GM12878 (cell line): ENCODE measurements at regions not wholly inside any gene's neighbourhood (a gene's known extent, or its start where the extent isn't known, plus 50 kb on each side); places are given as distances from the start of the nearest gene placed in this dataset.

Experiments used
- ATAC-seq: fragments of 200-7000 bp; cut with Tn5 transposase; 3 replicates; pipeline ENCODE4 v1.9.1; 2020; ENCODE audit warnings: mild to moderate bottlenecking, moderate library complexity
- BruUV-seq: library from RNA; stranded (reverse); fragments of 400-500 nt; replicated peaks from 2 replicates; lab custom pipeline; 2021; lab: Mats Ljungman, UMichigan
- CTCF ChIA-PET: fragments of 300-600 bp; sonication (Branson Sonifier 250); formaldehyde crosslinking; extraction: SDS; loops from one replicate; lab custom pipeline; 2021; ENCODE audit warnings: inconsistent platforms; lab: Yijun Ruan, JAX
- POLR2A ChIA-PET: fragments of 350-600 bp; formaldehyde crosslinking; extraction: SDS; loops from one replicate; lab custom pipeline; 2021; ENCODE audit warnings: inconsistent platforms; lab: Charles Lee
- RAD21 ChIA-PET: fragments of 300-600 bp; sonication (Branson Sonifier 250); formaldehyde crosslinking; loops from one replicate; lab custom pipeline; 2023; ENCODE audit warnings: antibody characterized with exemption; ENCODE audit not compliant: unreplicated experiment; lab: Charles Lee
- SMC1A ChIA-PET: fragments of 300-600 bp; sonication (Branson Sonifier 250); formaldehyde crosslinking; loops from one replicate; lab custom pipeline; 2023; ENCODE audit not compliant: unreplicated experiment, uncharacterized antibody; lab: Charles Lee
- DNase-seq: peaks from one replicate; pipeline ENCODE4 v3.0.0-alpha.2; 2011; ENCODE audit warnings: low read depth, low spot score
- FAIRE-seq: peaks from 3 replicates; lab custom pipeline; 2011; peaks lifted over from hg19 to GRCh38; lab: Jason Lieb, UNC
- H2AFZ ChIP-seq: 2 replicates; pipeline ENCODE4 v1.6.0; 2011; ENCODE audit warnings: low read depth, low read length, control low read depth; ENCODE audit not compliant: control insufficient read depth
- H3K27ac ChIP-seq: 2 replicates; pipeline ENCODE4 v1.5.1; 2011; ENCODE audit warnings: control low read depth; ENCODE audit not compliant: control insufficient read depth, insufficient read depth
- H3K27me3 ChIP-seq, 2 experiments: replicated peaks in 1 of 2; 2 replicates each; pipeline versions ENCODE4 v1.6.0 to v1.6.1; 2011; ENCODE audit warnings: low read length in 1 of 2; ENCODE audit not compliant: control insufficient read depth in 2 of 2, insufficient read depth in 2 of 2
- H3K36me3 ChIP-seq, 2 experiments: 2 replicates each; pipeline ENCODE4 v1.5.1; 2011; ENCODE audit warnings: low read length in 1 of 2; ENCODE audit not compliant: control insufficient read depth in 2 of 2, insufficient read depth in 2 of 2
- H3K4me1 ChIP-seq: 2 replicates; pipeline ENCODE4 v1.6.1; 2011; ENCODE audit warnings: mild to moderate bottlenecking, low read length, moderate library complexity, mixed read lengths; ENCODE audit not compliant: control insufficient read depth, insufficient read depth
- H3K4me2 ChIP-seq: 2 replicates; pipeline ENCODE4 v1.6.0; 2011; ENCODE audit warnings: control low read depth; ENCODE audit not compliant: control insufficient read depth, insufficient read depth
- H3K4me3 ChIP-seq: fragments of 200-600 bp; sonication (generic); 2 replicates; pipeline ENCODE4 v1.5.1; 2016
- H3K79me2 ChIP-seq: 2 replicates; pipeline ENCODE4 v1.6.0; 2011; ENCODE audit warnings: low read length; ENCODE audit not compliant: control insufficient read depth, insufficient read depth
- H3K9ac ChIP-seq: 2 replicates; pipeline ENCODE4 v1.8.0; 2011; ENCODE audit warnings: low read length, control low read depth, mixed read lengths; ENCODE audit not compliant: control insufficient read depth, insufficient read depth
- H3K9me3 ChIP-seq: replicated peaks from 3 replicates; pipeline ENCODE4 v1.5.1; 2011; ENCODE audit warnings: mild to moderate bottlenecking, low read length; ENCODE audit not compliant: control insufficient read depth, insufficient read depth
- H4K20me1 ChIP-seq: 2 replicates; pipeline ENCODE4 v1.6.0; 2011; ENCODE audit not compliant: control insufficient read depth, insufficient read depth
- CREM ChIP-seq: IDR thresholded peaks from 2 replicates; pipeline ENCODE4 v1.6.1; 2014; ENCODE audit warnings: antibody characterized with exemption, low read depth
- E4F1 ChIP-seq: fragments of 450-650 bp; IDR thresholded peaks from 2 replicates; pipeline ENCODE4 v1.6.1; 2018; ENCODE audit warnings: borderline replicate concordance, mild to moderate bottlenecking; ENCODE audit not compliant: partially characterized antibody
- NR2C2 ChIP-seq: IDR thresholded peaks from 2 replicates; pipeline ENCODE4 v1.6.1; 2011; ENCODE audit warnings: borderline replicate concordance, low read depth; ENCODE audit not compliant: control insufficient read depth, insufficient read length
- PAX8 ChIP-seq: fragments of 450-650 bp; IDR thresholded peaks from 2 replicates; pipeline ENCODE4 v1.6.1; 2017; ENCODE audit warnings: mild to moderate bottlenecking, moderate library complexity
- PBX3 ChIP-seq: IDR thresholded peaks from 2 replicates; pipeline ENCODE4 v1.6.1; 2011; ENCODE audit warnings: mild to moderate bottlenecking, low read depth, low read length, moderate library complexity; ENCODE audit not compliant: insufficient replicate concordance
- SMAD5 ChIP-seq: IDR thresholded peaks from 2 replicates; pipeline ENCODE4 v1.6.1; 2016; ENCODE audit warnings: antibody characterized with exemption, low read depth
- STAT1 ChIP-seq: fragments of 450-650 bp; conservative IDR thresholded peaks from 2 replicates; pipeline ENCODE4 v1.6.1; 2014; ENCODE audit warnings: antibody characterized with exemption, mild to moderate bottlenecking
- in situ Hi-C: fragments of 300-500 bp; cut with MboI; formaldehyde crosslinking; loops from 9 replicates; pipeline ENCODE4 v1.14.3; 2018; ENCODE audit warnings: mixed read lengths
- intact Hi-C: fragments of 100-400 bp; cut with micrococcal nuclease; formaldehyde crosslinking; loops from one replicate; pipeline ENCODE4 v1.14.2; 2022; ENCODE audit not compliant: unreplicated experiment

DNA sequence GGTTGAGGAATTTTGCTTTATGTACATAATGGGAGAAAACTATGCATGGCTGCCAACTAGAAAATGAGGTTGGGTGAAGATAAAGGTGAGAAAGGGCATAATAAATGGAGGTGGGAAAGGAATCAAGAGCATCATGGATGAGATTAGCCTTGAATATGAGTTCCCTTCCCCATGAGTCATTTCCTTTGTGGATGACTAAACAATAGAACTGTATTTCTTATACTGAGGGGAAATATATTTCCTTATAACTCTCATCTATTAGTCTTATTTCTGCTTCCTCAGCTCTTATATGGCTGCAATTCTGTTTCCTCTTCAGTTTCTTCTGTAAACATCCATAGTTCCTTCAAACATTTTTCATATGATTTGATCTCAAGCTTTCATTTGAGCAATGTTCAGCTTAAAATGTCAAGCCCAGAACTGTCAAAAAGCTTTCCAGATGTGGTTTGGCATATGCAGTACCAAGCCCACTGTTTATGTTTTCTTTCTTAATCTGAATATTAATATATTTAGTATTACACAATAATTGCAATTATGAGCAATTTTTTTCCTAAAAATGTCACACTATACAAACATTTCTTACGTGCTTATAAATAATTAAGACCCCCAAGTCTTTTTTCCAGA lies 100.7 kb upstream of the GRPR start (continued):
- TF ChIP-seq E4F1 (no peak), PAX8 (no peak), PBX3 (no peak), STAT1 (no peak), NR2C2 (no peak), SMAD5 (no peak)
- TF ChIP-seq, all 136 proteins: peak for 0

- no peak for TF ChIP-seq CREM
- ChIA-PET SMC1A (no interaction called here), RAD21 (no interaction called here), CTCF (no interaction called here), POLR2A (no interaction called here)
- FAIRE-seq (no peak), DNase-seq (no peak), ATAC-seq (no peak)
- Histone ChIP-seq H3K36me3 (no peaks in the 10 kb centered on the region), H3K4me1 (no peaks in the 10 kb centered on the region), H3K79me2 (no peaks in the 10 kb centered on the region), H3K9ac (no peak overlapping the region), H2AFZ (no peak overlapping the region), H3K9me3 (no peaks in the 10 kb centered on the region; the same call in 2 of the 3 replicates), H3K27me3 (0 out of 4 replicates have a peak, but pooled peaks cover 0 to 2% of the 10 kb centered on the region in 2 experiments), H3K27ac (no peak overlapping the region), H4K20me1 (no peaks in the 10 kb centered on the region), H3K4me3 (no peak overlapping the region), H3K4me2 (no peak overlapping the region)
- intact Hi-C loops, result no loop called here
- no TSS peak for BruUV-seq
- in situ Hi-C loops, result no loop called here
Observed at GRCh38 chrX:16018291-16018690, 105.1 kb upstream of the GRPR start.
